C1 segment of cervical spinal cord (tissue), 14 donors: ENCODE measurements at regions not wholly inside any gene's neighbourhood (a gene's known extent, or its start where the extent isn't known, plus 50 kb on each side); places are given as distances from the start of the nearest gene placed in this dataset.

Source experiments
- DNase-seq, 14 donors: peaks; one replicate each; lab custom pipeline; 2025; lab: John Stamatoyannopoulos, UW

DNA sequence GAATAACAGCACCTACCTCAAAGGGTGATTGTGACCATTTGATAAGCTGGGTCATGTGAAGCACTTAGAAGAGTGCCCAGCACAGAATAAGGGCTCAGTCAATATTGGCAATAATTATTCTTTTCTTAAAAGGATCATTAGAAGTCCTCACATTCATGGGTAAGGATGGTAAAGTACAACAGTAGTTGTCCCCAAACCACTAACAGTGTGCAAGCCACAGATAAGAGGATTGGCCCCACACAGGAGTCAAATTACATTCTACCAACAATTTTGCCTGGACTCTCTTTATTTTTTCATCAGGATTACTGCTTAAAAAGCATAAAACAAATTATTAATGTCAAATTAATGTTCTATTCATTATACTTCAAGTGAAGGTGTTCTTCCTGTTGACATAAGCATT is 271.5 kb upstream of the PDGFD start:
- DNase-seq: no peak

DNA sequence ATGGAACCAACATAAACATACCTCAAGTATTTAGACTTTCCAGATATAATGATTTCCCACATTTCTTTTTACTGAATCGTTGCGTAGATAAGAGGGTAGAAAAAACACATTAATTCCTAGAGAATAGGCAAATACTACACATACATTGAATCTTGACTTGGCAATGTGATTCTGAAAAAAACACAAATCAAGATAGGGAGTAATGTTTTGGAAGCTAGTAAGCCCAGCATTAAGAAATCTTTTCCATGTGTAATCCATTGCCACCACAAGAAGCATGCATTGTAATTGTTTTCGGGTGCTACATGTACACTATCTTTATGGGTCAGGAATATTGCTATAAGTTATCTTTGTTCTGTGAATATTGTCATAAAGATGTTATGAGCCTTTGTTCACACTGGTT is 269.8 kb upstream of the PDGFD start:
- DNase-seq: no peak

DNA sequence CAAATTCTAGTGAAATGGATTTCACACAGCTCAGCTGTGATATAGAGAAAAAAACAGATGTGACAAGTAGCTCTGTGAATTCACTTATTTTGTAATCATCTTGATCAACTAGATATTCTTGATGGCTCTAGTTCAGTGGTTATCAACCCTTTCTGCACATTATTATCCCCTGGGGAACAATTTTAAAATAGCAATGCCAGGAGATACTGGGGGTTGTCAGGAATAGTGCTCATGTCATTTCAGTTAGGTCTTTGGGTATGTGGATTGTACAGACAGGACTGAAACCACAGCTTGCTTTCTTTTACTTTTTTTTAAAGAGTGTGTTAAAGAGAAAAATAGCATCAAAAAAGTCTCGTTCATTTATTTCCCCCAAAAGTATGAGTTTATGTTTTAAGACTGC is 269.0 kb upstream of the PDGFD start:
- DNase-seq: no peak

DNA sequence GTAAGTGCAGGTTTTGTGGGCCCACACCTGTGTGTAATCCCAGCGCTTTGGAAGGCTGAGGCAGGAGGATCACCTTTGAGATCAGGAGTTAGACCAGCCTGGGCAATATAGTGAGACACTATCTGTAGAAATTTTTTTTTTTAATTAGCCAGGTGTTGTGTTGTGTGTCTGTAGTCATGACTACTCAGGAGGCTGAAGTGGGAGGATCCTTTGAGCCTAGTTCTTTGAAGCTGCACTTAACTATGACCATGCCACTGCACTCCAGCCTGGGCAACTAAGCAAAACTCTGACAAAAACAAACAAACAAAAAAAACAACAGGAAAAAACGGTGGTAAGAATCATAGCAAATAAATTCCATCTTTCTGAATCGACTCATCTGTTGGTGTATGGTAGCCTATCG is 268.6 kb upstream of the PDGFD start:
- DNase-seq: no peak

DNA sequence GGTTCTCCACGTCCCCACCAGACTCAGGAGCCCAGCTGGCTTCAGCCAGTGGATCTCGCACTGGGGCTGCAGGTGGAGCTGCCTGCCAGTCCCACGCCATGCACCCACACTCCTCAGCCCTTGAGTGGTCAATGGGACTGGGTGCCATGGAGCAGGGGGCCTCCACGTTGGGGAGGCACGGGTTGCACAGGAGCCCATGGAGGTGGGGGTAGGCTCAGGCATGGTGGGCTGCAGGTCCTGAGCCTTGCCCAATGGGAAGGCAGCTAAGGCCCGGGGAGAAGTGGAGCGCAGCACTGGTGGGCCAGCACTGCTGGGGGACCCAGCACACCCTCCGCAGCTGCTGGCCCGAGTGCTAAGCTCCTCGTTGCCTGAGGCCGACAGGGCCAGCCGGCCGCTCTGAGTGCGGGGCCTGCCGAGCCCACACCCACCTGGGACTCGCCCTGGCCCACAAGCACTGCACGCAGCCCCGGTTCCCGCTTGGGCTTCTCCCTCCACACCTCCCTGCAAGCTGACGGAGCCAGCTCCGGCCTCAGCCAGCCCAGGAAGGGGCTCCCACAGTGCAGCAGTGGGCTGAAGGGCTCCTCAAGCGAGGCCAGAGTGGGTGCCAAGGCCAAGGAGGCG is 258.5 kb upstream of the PDGFD start:
- DNase-seq: no peak

DNA sequence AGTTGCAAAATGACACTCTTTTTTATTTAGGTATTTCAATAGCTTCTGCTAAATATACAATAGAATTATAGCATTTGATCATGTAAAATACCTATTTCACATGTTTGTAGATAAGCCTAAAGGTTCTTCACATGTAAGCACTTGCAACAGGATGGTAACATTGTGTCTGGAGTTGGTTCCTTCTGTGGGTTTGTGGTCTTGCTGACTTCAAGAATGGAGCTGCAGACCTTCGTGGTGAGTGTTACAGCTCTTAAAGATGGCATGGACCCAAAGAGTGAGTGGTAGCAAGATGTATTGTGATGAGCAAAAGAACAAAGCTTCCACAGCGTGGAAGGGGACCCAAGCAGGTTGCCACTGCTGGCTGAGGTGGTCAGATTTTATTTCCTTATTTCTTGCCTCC is 246.4 kb upstream of the PDGFD start:
- DNase-seq: no peak

DNA sequence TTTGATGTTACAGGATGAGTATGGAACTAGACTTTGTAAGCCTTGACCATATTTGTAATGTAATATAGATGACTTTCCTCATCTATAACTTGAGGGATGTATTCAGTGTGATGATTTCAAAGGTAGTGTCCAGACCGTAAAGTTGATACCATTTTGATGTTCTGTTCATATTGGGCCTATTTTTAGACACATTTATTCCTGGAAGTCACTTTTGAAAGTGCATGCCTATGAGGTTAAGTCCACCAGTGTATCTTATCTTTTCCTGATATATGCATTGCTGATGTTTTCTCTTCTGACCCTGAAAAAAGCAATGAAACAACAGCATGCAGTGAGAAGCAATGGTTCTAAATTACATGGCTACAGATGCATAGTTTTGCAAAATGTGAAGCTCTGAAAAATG is 244.7 kb upstream of the PDGFD start:
- DNase-seq: no peak

DNA sequence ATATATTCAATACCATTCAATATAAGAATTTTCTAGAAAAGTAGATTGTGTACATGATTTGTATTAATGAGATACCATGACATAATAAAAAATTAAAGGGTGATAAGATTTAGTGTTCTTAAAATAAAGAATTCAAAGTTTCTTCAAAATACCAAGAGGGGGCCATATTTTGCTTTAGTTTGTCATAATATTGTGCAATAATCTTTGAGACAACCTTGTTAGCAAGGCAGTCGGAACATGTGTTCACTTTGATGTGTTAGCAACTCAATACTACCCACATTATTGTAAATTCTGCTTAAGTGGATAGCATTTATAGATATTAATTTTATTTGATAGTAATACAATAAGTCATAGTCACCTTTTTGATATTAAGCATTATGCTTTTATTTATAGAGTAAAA is 241.3 kb upstream of the PDGFD start:
- no peak for DNase-seq

DNA sequence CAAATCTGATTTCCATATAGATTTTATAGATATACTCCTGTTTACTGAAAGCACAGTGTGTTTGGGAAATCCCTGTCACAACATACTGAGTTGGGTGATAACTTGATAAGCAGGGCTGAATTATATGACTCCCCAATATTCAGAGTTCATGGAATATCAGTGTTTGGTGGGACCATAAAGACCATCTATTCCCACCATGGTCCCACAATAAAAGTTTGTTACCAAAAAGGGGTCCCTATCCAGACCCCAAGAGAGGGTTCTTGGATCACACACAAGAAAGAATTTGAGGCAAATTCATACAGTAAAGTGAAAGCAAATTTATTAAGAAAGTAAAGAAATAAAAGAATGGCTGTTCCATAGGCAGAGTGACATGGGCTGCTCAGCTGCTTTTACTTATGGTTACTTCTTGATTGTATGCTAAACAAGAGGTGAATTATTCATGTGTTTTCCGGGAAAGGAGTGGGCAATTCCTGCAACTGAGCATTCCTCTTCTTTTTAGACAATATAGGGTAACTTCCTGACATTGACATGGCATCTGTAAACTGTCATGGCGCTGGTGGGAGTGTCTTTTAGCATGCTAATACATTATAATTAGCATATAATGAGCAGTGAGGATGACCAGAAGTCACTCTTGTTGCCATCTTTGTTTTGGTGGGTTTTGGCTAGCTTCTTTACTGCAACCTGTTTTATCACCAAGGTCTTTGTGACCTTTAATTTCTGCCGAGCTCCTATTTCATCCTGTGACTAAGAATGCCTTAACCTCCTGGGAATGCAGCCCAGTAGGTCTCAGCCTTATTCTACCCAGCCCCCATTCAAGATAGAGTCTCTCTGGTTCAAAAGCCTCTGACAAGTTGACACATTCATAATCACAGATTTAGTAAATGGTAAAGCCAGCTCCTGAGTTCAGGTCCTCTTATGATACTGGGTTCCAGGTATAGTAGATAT is 240.6 kb upstream of the PDGFD start:
- no peak for DNase-seq

DNA sequence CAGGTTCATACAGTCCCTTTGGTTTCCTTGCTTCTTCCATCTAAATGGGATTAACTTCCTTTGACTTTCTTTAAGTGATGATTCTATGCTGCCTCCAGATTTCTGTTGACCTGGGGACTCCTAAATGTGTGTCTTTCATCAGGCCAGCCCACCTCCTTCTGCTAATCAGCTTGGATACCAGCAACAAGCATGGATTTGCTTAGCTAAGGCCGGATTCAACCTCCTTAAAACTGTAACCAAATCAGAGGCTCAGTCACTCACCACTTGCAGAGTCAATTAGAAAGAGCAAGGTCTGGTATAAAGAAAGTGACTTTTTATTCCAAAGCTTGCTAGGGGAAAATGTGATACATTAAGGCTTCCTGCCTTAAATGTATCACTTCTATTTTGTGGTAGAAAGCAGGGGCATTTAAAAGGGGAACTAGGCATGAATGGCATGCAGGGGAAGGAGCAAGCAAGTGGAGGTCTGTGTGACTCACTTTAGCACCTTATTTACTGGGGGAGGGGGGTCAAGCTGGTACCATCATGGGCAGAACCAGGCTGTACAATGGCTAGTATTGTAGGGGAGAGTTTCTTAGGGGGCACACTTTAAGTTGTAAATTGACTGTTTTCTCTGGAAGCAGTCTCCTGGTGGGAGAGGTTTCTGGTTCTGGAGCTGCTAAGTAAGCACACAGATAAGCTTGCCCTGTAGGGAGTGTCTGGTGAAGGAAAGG is 239.0 kb upstream of the PDGFD start:
- no peak for DNase-seq

DNA sequence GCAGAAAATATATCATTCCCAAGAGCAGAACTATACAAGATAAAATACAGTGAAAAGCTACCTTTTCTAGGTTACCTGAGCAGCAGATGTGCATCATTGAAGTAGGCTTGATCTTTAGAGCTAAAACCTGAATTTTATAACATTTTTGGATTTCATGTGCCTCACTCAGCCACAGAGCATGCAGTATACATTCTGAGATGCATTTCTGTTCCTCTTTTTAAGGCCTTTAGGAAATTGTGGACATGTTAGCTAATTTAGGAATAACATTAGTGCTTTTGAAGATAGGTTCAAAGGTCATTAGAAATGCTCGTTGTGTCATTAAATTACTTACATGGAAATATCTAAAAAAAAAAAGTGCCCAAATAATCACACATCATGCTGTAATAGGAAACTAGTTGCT is 230.6 kb upstream of the PDGFD start:
- DNase-seq: no peak

DNA sequence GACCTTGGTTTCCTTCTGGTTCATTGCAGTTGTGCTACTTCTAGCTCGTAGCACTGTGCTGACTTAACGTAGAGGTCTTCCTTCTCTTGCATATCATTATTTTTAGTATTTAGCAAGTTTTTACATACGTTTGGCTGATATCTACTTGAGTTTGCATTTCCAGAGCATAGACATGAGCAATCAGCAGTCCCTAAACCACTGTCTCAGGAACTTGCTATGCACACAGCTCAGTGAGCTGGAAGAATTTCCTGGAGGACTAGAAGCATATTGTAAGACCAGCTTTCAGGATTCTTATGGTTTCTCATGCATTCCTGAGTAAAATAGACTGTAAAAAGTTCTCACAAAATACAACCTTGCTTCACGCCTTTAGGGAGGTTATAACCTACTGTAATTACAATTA is 226.7 kb upstream of the PDGFD start:
- no peak for DNase-seq

DNA sequence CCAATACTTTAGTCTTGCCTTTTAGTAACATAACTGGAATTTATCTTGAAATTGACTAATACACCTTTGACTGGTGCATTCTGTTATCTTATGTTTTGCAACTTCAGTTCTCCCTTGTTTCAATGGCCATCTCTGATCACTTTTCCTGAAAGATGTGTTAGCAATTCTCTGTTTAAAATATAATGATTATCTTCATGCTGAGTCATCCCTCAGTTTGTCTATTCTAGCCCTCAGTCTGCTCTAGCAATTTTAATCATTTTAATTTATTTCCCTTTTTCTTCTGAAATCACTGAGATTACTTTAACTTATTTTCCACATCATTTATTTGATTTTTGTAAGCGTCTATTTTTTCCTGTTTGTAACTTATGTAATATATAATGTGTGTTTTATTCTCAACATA is 221.9 kb upstream of the PDGFD start:
- DNase-seq: no peak

DNA sequence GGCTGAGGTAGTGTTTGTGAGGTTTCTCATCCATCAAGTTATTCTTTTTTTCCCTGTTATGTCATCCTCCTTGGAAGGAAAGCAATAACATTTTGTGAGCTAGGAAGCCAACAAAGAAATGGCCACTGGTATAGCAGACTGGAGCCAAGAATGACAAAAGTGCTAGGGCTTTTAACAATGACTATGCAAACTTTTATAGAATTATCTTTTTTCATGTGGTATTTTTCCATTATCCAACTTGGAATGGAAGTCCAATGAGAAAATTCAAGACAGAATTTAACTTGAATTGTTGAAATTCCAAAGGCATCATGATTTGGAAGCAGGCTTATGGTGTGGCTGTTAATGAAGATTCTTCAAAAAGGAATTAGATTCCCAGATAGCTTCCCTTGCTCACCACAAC is 216.4 kb upstream of the PDGFD start:
- DNase-seq: no peak

DNA sequence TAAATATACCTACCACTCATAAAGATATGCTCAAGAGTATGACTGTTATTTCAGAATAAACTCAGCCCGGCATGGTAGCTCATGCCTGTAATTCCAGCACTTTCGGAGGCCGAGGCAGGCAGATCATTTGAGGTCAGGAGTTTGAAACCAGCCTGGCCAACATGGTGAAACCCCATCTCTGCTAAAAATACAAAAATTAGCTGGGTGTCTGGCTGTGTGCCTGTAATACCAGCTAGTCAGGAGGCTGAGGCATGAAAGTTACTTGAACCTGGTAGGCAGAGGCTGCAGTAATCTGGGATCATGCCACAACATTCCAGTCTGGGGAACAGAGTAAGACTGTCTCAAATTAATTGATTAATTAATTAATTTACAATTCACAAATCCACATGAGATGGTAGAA is 208.2 kb upstream of the PDGFD start:
- no peak for DNase-seq

DNA sequence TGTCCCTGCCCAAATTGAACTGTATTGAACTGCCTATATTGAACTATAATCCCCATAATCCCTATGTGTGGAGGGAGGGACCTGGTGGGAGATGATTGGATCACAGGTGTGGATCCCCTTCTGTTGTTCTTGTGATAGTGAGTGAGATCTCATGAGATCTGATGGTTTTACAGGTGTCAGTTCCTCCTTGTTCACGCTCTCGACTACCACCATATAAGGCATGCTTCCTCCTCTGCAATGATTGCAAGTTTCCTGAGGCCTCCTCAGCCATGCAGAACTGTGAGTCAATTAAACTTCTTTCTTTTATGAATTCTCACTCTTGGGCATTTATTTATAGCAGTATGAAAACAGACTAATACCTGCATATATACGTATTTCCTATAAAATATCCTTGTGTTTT is 206.5 kb upstream of the PDGFD start:
- no peak for DNase-seq

DNA sequence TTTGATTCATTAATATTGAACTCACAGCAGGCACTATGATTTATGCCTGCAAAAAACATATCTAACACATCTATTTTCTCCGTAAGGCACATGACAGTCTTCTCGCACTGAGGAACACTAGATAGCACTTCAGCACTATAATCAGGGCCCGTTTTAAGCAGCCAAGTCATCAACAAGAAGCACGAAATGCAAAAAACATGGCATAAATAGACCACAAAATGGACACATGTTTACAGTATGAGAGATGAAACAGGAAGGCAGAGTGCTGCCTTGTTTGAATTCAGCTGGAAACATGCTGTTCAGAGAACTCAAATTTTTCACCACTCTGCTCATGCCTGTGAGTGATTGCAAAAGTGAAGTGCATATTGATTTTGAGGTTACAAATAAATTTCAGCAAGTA is 205.8 kb upstream of the PDGFD start:
- no peak for DNase-seq

DNA sequence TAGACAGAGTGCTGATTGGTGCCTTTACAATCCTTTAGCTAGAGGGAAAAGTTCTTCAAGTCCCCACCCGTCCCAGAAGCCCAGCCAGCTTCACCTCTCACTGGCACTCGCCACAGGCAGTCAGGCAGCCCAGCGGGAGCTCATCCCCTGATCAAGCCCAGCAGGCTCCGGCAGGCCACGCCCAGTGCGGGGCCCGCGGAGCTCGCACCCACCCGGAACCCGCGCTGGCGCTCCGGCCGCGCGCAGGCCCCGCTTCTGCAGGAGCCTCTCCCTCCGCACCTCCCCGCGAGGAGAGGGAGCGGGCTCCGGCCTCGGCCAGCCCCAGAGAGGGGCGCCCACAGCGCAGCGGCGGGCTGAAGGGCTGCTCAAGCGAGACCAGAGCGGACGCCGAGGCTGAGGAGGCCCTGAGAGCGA is 202.4 kb upstream of the PDGFD start:
- no peak for DNase-seq

DNA sequence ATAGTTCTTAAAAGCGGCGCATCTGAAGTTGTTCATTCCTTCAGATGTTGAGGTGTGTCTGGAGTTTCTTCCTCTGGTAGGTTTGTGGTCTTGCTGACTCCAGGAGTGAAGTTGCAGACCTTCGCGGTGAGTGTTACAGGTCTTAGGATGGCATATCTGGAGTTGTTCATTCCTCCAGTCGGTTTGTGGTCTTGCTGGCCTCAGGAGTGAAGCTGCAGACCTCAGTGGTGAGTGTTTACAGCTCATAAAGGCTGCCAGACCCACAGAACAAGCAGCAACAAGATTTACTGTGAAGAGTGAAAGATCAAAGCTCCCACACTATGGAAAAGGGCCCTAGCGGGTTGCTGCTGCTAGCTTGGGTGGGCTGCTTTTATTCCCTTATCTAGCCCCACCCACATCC is 201.7 kb upstream of the PDGFD start:
- no peak for DNase-seq

DNA sequence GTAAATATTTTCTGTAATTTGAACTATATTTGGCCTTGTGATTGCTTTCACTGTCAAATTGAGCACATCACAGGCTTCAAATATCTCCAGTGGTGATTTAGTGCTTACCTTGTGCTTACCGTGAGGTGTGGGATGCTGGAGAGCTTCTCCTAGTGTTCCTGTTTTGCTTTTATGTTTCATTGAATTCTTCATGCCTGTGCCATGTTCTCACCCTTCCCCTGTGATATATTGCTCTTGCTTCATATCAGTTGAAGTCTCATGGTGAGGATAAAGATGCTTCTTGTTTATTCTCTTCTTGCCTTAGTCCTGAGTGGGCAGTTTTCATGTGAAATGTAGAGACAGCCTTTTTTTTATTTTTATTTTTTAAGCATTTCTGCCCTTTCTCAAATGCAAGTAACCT is 198.0 kb upstream of the PDGFD start:
- DNase-seq: no peak

DNA sequence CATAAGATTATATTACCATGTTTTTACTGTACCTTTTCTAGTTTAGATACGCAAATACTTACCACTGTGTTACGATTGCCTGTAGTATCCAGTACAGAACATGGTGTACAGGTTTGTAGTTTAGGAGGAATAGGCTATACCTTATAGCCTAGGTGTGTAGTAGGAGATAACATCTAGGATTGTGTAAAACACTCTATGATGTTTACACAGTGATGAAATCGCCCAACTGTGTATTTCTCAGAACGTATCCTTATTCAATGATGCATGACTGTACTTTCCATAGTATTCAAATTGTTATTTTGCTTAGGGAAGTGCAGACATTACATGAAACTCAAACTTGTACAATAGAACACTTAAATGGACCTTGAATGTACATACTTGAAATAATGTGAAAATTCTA is 188.1 kb upstream of the PDGFD start:
- no peak for DNase-seq

DNA sequence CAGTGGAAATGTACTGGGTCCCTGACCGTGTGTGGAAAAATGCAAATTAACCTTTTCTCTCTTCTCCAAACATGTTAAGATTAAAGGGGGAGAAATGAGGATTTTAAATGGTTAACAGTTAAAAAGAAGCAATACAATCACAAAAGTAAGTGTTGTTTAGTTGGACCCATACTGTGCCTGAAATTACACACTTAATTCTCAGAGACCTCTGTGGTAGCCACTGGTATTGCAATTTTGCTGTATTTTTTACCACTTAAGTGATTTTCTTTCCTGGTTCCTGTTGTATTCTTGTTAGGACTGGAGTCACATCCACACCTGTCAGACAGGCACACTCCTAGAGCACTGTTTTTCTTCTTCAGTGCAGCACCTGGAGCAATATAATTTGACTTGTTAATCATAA is 179.6 kb upstream of the PDGFD start:
- DNase-seq: no peak

DNA sequence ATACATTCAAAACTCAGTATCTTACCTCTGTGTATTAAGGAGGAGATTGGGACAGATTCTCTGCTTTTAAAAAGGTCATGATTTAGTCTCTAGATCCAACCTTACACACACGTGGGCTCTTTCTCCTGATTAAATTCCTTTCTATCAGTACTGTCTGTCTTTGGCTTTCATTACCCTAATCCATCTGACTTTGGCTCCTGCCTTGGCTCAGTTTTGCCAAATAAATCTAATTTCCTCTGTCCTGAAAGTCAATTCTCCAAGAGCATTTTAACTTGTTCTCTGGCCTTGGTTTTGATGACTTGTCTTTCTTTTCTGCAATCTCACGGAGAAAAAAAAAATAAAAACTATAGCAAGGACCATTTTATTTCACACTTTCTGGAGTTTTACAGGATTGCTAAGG is 176.6 kb upstream of the PDGFD start:
- no peak for DNase-seq
